Right atrium auricular region (tissue), 2 donors: ENCODE measurements at regions not wholly inside any gene's neighbourhood (a gene's known extent, or its start where the extent isn't known, plus 50 kb on each side); places are given as distances from the start of the nearest gene placed in this dataset.

Source experiments
- DNase-seq: peaks from one replicate; pipeline ENCODE4 v3.0.0-alpha.2; 2019; ENCODE audit warnings: low spot score
- H3K27ac ChIP-seq, 2 donors: fragments of 200-600 bp; sonication (generic); 1 replicate in 1 of 2; 2 replicates in 1 of 2; pipeline ENCODE4 v1.5.1; 2016 to 2019
- H3K27me3 ChIP-seq, 2 donors: fragments of 200-600 bp; sonication (generic); one replicate each; pipeline versions ENCODE4 v1.5.1 to v1.6.0; 2017 to 2019
- H3K36me3 ChIP-seq: fragments of 200-600 bp; sonication (generic); one replicate; pipeline ENCODE4 v1.5.1; 2016
- H3K4me1 ChIP-seq, 2 donors: fragments of 200-600 bp; sonication (generic); one replicate each; pipeline versions ENCODE4 v1.5.1 to v1.6.0; 2017 to 2019
- H3K4me3 ChIP-seq, 2 donors: fragments of 200-600 bp; sonication (generic); 1 replicate in 1 of 2; 2 replicates in 1 of 2; pipeline ENCODE4 v1.5.1; 2017 to 2019; ENCODE audit warnings: mild to moderate bottlenecking in 1 of 2, moderate library complexity in 1 of 2
- H3K9me3 ChIP-seq, 2 donors: fragments of 200-600 bp; sonication (generic); one replicate each; pipeline ENCODE4 v1.5.1; 2019
- CTCF ChIP-seq, 2 donors: fragments of 200-600 bp; sonication (generic); IDR thresholded peaks; one replicate each; pipeline ENCODE4 v1.5.1; 2019; ENCODE audit warnings: antibody characterized with exemption in 2 of 2

- TF ChIP-seq CTCF (IDR thresholded peaks at IDR 0.05) = no peak
- no peaks in the 10 kb centered on the region for H3K9me3 ChIP-seq
- no peak overlapping the region for H3K4me3 ChIP-seq
- H3K27ac ChIP-seq = no peak overlapping the region
- no peaks in the 10 kb centered on the region for H3K27me3 ChIP-seq
- no peaks in the 10 kb centered on the region for H3K36me3 ChIP-seq
- DNase-seq = no peak
- no peaks in the 10 kb centered on the region for H3K4me1 ChIP-seq
Observed at GRCh38 chr21:30104241-30104640, 62.4 kb downstream of the CLDN17 start.

- H3K4me1 ChIP-seq = no peaks in the 10 kb centered on the region
- no peak overlapping the region for H3K27ac ChIP-seq
- no peaks in the 10 kb centered on the region for H3K27me3 ChIP-seq
- TF ChIP-seq CTCF (IDR thresholded peaks at IDR 0.05) = no peak
- H3K36me3 ChIP-seq = no peaks in the 10 kb centered on the region
- DNase-seq = no peak
- H3K4me3 ChIP-seq = no peak overlapping the region
- H3K9me3 ChIP-seq = no peaks in the 10 kb centered on the region
Observed at GRCh38 chr21:30102871-30103270, 63.7 kb downstream of the CLDN17 start.

- DNase-seq = no peak
- H3K4me1 ChIP-seq = no peaks in the 10 kb centered on the region
- no peak for TF ChIP-seq CTCF (IDR thresholded peaks at IDR 0.05)
- H3K4me3 ChIP-seq = no peak overlapping the region
- H3K27ac ChIP-seq = no peak overlapping the region
- no peaks in the 10 kb centered on the region for H3K9me3 ChIP-seq
- H3K27me3 ChIP-seq = no peaks in the 10 kb centered on the region
- H3K36me3 ChIP-seq = no peaks in the 10 kb centered on the region
Observed at GRCh38 chr21:30101967-30102366, 64.6 kb downstream of the CLDN17 start.

- Histone ChIP-seq H3K27ac (no peak overlapping the region), H3K27me3 (no peaks in the 10 kb centered on the region), H3K4me3 (no peak overlapping the region), H3K4me1 (no peaks in the 10 kb centered on the region), H3K36me3 (no peaks in the 10 kb centered on the region), H3K9me3 (no peaks in the 10 kb centered on the region)
- no peak for TF ChIP-seq CTCF (IDR thresholded peaks at IDR 0.05)
- DNase-seq = no peak
Observed at GRCh38 chr21:30097791-30098190, 68.8 kb downstream of the CLDN17 start.

GRCh38 chr21:30083225-30083945 is 83.2 kb downstream of the CLDN17 start:
- DNase-seq = no peak
- Histone ChIP-seq H3K27me3 (no peaks in the 10 kb centered on the region), H3K4me1 (no peaks in the 10 kb centered on the region), H3K36me3 (no peaks in the 10 kb centered on the region), H3K27ac (no peak overlapping the region), H3K4me3 (no peak overlapping the region), H3K9me3 (peaks cover 0 to 6% of the 10 kb centered on the region in 2 donors)
- no peak for TF ChIP-seq CTCF (IDR thresholded peaks at IDR 0.05)

GRCh38 chr21:30081506-30081905 is 85.1 kb downstream of the CLDN17 start:
- H3K27ac ChIP-seq = no peak overlapping the region
- no peaks in the 10 kb centered on the region for H3K27me3 ChIP-seq
- no peak for TF ChIP-seq CTCF (IDR thresholded peaks at IDR 0.05)
- no peak for DNase-seq
- H3K4me3 ChIP-seq = no peak overlapping the region
- no peaks in the 10 kb centered on the region for H3K36me3 ChIP-seq
- H3K4me1 ChIP-seq = no peaks in the 10 kb centered on the region
- H3K9me3 ChIP-seq = peaks cover 0 to 6% of the 10 kb centered on the region in 2 donors
